ENCODE measurements at regions not wholly inside any gene's neighbourhood (a gene's known extent, or its start where the extent isn't known, plus 50 kb on each side); places are given as distances from the start of the nearest gene placed in this dataset.

DNA sequence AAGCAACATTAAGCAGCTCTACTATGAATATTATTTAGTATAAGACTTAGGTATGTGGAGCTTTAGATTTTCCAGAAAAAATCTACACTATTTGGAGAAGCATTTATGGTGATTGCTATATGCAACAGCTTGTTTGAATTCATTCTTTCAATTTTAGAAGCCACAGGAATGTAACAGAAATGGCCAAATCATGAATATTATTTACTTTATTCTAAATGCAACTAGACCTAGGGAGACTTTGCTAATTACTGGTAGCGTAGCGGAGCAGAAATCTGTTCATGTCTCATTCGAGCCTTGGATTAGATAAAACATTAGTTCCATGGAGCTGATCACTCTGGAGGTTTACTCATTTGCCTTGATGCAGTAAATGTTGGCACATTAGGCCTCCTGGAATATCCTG is 290.2 kb downstream of the ZNF608 start (continued):
- TF ChIP-seq ATF6 (CRISPR knock-in tag; IDR thresholded peaks at IDR 0.05), result no peak

- H3K4me3 ChIP-seq, result no peak overlapping the region
- no peaks in the 10 kb centered on the region for H3K4me1 ChIP-seq (replicated peaks in 1 of 2; ENCODE audit: control insufficient read depth in 2 of 2, insufficient read depth in 2 of 2, low read length in 2 of 2)
- H3K27ac ChIP-seq (ENCODE audit: extremely low read depth, low read depth, low read length), result no peak overlapping the region
- H2AFZ ChIP-seq (ENCODE audit: low read depth, low read length), result no peak overlapping the region
- no peak overlapping the region for H3K9ac ChIP-seq (ENCODE audit: insufficient read depth in 1 of 2, low read depth in 2 of 2, low read length in 2 of 2)
- ChIA-PET CTCF (ENCODE audit: low intra/inter-chr PET ratio) (no interaction called here), POLR2A (no interaction called here)
- intact Hi-C loops (cut with micrococcal nuclease), result no loop called here
- DNase-seq (ENCODE audit: extremely low read depth in 1 of 4, low spot score in 3 of 4) (no peak), ATAC-seq (no peak), FAIRE-seq (no peak)
- WGBS (ENCODE audit: insufficient coverage, low coverage, missing lambda C conversion rate), result 0% methylated on average over 3 of the region's 3 CpGs
- H3K9me1 ChIP-seq (ENCODE audit: control insufficient read depth, insufficient read depth, low read length), result no peaks in the 10 kb centered on the region
- in situ Hi-C loops (cut with MboI), result no loop called here
- BruUV-seq (replicated peaks), result no TSS peak
- no peaks in the 10 kb centered on the region for H4K20me1 ChIP-seq (replicated peaks; ENCODE audit: control insufficient read depth, insufficient read depth, low read length)
- H3K9me3 ChIP-seq (replicated peaks; ENCODE audit: control insufficient read depth, insufficient read depth, low read depth, low read length), result no peaks in the 10 kb centered on the region
- H3K36me3 ChIP-seq (ENCODE audit: control insufficient read depth, insufficient read depth, low read length), result no peaks in the 10 kb centered on the region
- peaks cover 0 to 3% of the 10 kb centered on the region in 2 experiments; a peak in 1 of 5 replicates for H3K27me3 ChIP-seq (ENCODE audit: control insufficient read depth in 2 of 2, insufficient read depth in 2 of 2, low read length in 2 of 2)
- no peaks in the 10 kb centered on the region for H3K79me2 ChIP-seq (ENCODE audit: control insufficient read depth, insufficient read depth, low read length)
- H3K4me2 ChIP-seq (ENCODE audit: insufficient read depth, low read length), result no peak overlapping the region
- TF ChIP-seq SAFB2 (IDR thresholded peaks at IDR 0.05; ENCODE audit: borderline replicate concordance, low read depth, low read length, severe bottlenecking) (no peak), SOX6 (IDR thresholded peaks at IDR 0.05) (no peak), RB1 (IDR thresholded peaks at IDR 0.05; ENCODE audit: low read depth) (no peak), PML (IDR thresholded peaks at IDR 0.05; ENCODE audit: low read length) (no peak), CEBPG (CRISPR knock-in tag; IDR thresholded peaks at IDR 0.05) (no peak), CEBPG (tag; conservative IDR thresholded peaks at IDR 0.05 in 1 of 2, IDR thresholded peaks at IDR 0.05 in 1 of 2) (no peak), C11orf30 (IDR thresholded peaks at IDR 0.05; ENCODE audit: low read depth) (no peak), SRSF1 (IDR thresholded peaks at IDR 0.05; ENCODE audit: low read depth, low read length) (no peak), SMARCC2 (IDR thresholded peaks at IDR 0.05; ENCODE audit: low read depth) (no peak), PHF20 (IDR thresholded peaks at IDR 0.05; ENCODE audit: partially characterized antibody) (no peak), EHMT2 (IDR thresholded peaks at IDR 0.05) (no peak)
- TF ChIP-seq, protein P1, sequence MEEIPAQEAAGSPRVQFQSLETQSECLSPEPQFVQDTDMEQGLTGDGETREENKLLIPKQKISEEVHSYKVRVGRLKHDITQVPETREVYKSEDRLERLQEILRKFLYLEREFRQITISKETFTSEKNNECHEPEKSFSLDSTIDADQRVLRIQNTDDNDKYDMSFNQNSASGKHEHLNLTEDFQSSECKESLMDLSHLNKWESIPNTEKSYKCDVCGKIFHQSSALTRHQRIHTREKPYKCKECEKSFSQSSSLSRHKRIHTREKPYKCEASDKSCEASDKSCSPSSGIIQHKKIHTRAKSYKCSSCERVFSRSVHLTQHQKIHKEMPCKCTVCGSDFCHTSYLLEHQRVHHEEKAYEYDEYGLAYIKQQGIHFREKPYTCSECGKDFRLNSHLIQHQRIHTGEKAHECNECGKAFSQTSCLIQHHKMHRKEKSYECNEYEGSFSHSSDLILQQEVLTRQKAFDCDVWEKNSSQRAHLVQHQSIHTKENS (CRISPR knock-in tag; IDR thresholded peaks at IDR 0.05), result no peak
- TF ChIP-seq, protein P2, sequence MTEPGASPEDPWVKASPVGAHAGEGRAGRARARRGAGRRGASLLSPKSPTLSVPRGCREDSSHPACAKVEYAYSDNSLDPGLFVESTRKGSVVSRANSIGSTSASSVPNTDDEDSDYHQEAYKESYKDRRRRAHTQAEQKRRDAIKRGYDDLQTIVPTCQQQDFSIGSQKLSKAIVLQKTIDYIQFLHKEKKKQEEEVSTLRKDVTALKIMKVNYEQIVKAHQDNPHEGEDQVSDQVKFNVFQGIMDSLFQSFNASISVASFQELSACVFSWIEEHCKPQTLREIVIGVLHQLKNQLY (CRISPR knock-in tag; conservative IDR thresholded peaks at IDR 0.05), result no peak
- TF ChIP-seq, protein P3, sequence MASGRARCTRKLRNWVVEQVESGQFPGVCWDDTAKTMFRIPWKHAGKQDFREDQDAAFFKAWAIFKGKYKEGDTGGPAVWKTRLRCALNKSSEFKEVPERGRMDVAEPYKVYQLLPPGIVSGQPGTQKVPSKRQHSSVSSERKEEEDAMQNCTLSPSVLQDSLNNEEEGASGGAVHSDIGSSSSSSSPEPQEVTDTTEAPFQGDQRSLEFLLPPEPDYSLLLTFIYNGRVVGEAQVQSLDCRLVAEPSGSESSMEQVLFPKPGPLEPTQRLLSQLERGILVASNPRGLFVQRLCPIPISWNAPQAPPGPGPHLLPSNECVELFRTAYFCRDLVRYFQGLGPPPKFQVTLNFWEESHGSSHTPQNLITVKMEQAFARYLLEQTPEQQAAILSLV (tag; IDR thresholded peaks at IDR 0.05), result no peak
Observed at GRCh38 chr5:124454081-124454480, 292.4 kb downstream of the ZNF608 start.

Measured in K562 (cell line).